ENCODE measurements at regions not wholly inside any gene's neighbourhood (a gene's known extent, or its start where the extent isn't known, plus 50 kb on each side); places are given as distances from the start of the nearest gene placed in this dataset.
A peak's percentile ranks its signal among the peaks of the same experiment; 100 is the strongest.

DNA sequence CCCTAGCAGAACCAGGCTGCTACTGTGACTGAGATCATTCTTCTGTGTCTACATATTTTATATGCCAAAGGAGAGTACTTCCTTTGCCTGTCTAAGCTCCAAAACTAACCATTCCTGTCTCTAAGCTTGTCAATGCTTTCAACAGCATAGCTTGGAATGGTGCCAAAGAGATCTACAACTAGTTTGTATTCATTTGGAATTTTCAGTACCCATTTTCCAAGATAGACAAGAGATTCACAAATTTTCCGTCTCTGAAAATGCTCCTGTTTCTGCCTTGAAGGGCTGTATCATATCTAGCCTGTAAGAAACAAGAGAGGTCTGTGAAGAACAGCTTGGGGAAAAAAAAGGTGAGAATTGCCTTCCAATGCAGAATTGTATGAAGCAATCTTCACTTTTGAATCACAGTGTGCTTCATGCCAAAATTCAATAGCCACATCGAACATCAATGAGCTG is 334.4 kb upstream of the ACTBL2 start:
- TF ChIP-seq EZH2 (IDR thresholded peaks at IDR 0.05; ENCODE audit: borderline replicate concordance, low read depth, low read length, poor library complexity, severe bottlenecking) (no peak), CTCF (conservative IDR thresholded peaks at IDR 0.05; ENCODE audit: low read depth, low read length) (no peak)
- H3K9me3 ChIP-seq (ENCODE audit: low read depth, low read length, poor library complexity, severe bottlenecking) = no peaks in the 10 kb centered on the region
- H3K27ac ChIP-seq (ENCODE audit: low read depth, low read length, poor library complexity, severe bottlenecking) = no peak overlapping the region
- no peaks in the 10 kb centered on the region for H3K27me3 ChIP-seq (replicated peaks; ENCODE audit: insufficient read depth, low read depth, low read length, poor library complexity)
- ChIA-PET CTCF (no interaction called here), POLR2A (ENCODE audit: low non-redundant PET) (no interaction called here)
- H3K4me1 ChIP-seq (ENCODE audit: insufficient read depth, low read length, poor library complexity, severe bottlenecking) = peaks cover 5% of the 10 kb centered on the region
- intact Hi-C loops (cut with micrococcal nuclease; ENCODE audit: unreplicated experiment) = no loop called here
- BruUV-seq (replicated peaks) = no TSS peak
- H3K36me3 ChIP-seq (ENCODE audit: insufficient read depth, low read length, poor library complexity, severe bottlenecking) = no peaks in the 10 kb centered on the region
- H3K4me3 ChIP-seq (ENCODE audit: low read depth, low read length, poor library complexity, severe bottlenecking) = no peak overlapping the region
- DNase-seq (ENCODE audit: low spot score) = peak; percentile 17

GRCh38 chr5:57816108-57816507 is 333.5 kb upstream of the ACTBL2 start:
- BruUV-seq (replicated peaks) = no TSS peak
- H3K4me1 ChIP-seq (ENCODE audit: insufficient read depth, low read length, poor library complexity, severe bottlenecking) = peaks cover 5% of the 10 kb centered on the region
- H3K27ac ChIP-seq (ENCODE audit: low read depth, low read length, poor library complexity, severe bottlenecking) = no peak overlapping the region
- TF ChIP-seq CTCF (conservative IDR thresholded peaks at IDR 0.05; ENCODE audit: low read depth, low read length) (no peak), EZH2 (IDR thresholded peaks at IDR 0.05; ENCODE audit: borderline replicate concordance, low read depth, low read length, poor library complexity, severe bottlenecking) (no peak)
- H3K9me3 ChIP-seq (ENCODE audit: low read depth, low read length, poor library complexity, severe bottlenecking) = no peaks in the 10 kb centered on the region
- H3K27me3 ChIP-seq (replicated peaks; ENCODE audit: insufficient read depth, low read depth, low read length, poor library complexity) = no peaks in the 10 kb centered on the region
- ChIA-PET POLR2A (ENCODE audit: low non-redundant PET) (no interaction called here), CTCF (no interaction called here)
- intact Hi-C loops (cut with micrococcal nuclease; ENCODE audit: unreplicated experiment) = no loop called here
- H3K36me3 ChIP-seq (ENCODE audit: insufficient read depth, low read length, poor library complexity, severe bottlenecking) = no peaks in the 10 kb centered on the region
- no peak for DNase-seq (ENCODE audit: low spot score)
- H3K4me3 ChIP-seq (ENCODE audit: low read depth, low read length, poor library complexity, severe bottlenecking) = no peak overlapping the region

DNA sequence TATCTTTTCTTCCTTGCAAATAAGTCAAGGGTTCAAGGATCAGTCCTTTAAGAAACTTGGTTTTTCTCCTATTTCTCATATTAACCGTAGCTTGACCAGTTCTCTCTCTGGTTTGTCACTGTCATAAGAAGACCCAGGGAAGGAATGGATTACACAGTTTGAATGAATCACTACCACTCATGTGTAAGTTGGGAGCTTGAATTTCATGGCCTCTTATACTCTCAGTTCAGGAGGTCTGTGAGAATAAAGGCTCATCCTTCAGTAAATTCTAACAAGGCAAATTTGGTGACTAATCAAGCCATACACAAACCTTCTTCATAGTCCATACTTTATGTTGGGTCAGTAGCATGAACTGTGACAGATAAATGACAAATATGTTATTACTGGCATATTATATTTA is 323.1 kb upstream of the ACTBL2 start:
- Histone ChIP-seq H3K9me3 (ENCODE audit: low read depth, low read length, poor library complexity, severe bottlenecking) (no peaks in the 10 kb centered on the region), H3K4me1 (ENCODE audit: insufficient read depth, low read length, poor library complexity, severe bottlenecking) (peaks cover 20% of the 10 kb centered on the region), H3K4me3 (ENCODE audit: low read depth, low read length, poor library complexity, severe bottlenecking) (no peak overlapping the region), H3K27me3 (replicated peaks; ENCODE audit: insufficient read depth, low read depth, low read length, poor library complexity) (no peaks in the 10 kb centered on the region), H3K36me3 (ENCODE audit: insufficient read depth, low read length, poor library complexity, severe bottlenecking) (no peaks in the 10 kb centered on the region), H3K27ac (ENCODE audit: low read depth, low read length, poor library complexity, severe bottlenecking) (no peak overlapping the region)
- no peak for TF ChIP-seq EZH2 (IDR thresholded peaks at IDR 0.05; ENCODE audit: borderline replicate concordance, low read depth, low read length, poor library complexity, severe bottlenecking)
- no peak for TF ChIP-seq CTCF (conservative IDR thresholded peaks at IDR 0.05; ENCODE audit: low read depth, low read length)
- CTCF ChIA-PET = no interaction called here
- no peak for DNase-seq (ENCODE audit: low spot score)
- intact Hi-C loops (cut with micrococcal nuclease; ENCODE audit: unreplicated experiment) = no loop called here
- POLR2A ChIA-PET (ENCODE audit: low non-redundant PET) = no interaction called here
- no TSS peak for BruUV-seq (replicated peaks)
